ENCODE measurements at regions not wholly inside any gene's neighbourhood (a gene's known extent, or its start where the extent isn't known, plus 50 kb on each side); places are given as distances from the start of the nearest gene placed in this dataset.
A peak's percentile ranks its signal among the peaks of the same experiment; 100 is the strongest.

GRCh38 chr18:33951031-33951430, 273.7 kb downstream of the NOL4 start:
- DNase-seq, result no peak

- DNase-seq, result no peak
Observed at GRCh38 chr18:33946336-33946735, 278.4 kb downstream of the NOL4 start.

GRCh38 chr18:33944493-33944892, 280.2 kb downstream of the NOL4 start:
- DNase-seq, result no peak

- DNase-seq, result no peak
Observed at GRCh38 chr18:33937270-33937816, 287.4 kb downstream of the NOL4 start.

GRCh38 chr18:33934258-33934657, 290.5 kb downstream of the NOL4 start:
- no peak for DNase-seq

- no peak for DNase-seq
Observed at GRCh38 chr18:33928231-33928630, 296.5 kb downstream of the NOL4 start.

- DNase-seq, result peak; percentile 72
Observed at GRCh38 chr18:33924576-33924975, 300.1 kb downstream of the NOL4 start.

GRCh38 chr18:33923980-33924379, 300.7 kb downstream of the NOL4 start:
- peak; percentile 95 for DNase-seq

GRCh38 chr18:33918571-33918970, 306.1 kb downstream of the NOL4 start:
- DNase-seq, result no peak

GRCh38 chr18:33916200-33916599, 308.5 kb downstream of the NOL4 start:
- peak; percentile 22 for DNase-seq

GRCh38 chr18:33914399-33914798, 310.3 kb downstream of the NOL4 start:
- DNase-seq, result no peak

GRCh38 chr18:33906046-33906445, 318.7 kb downstream of the NOL4 start:
- no peak for DNase-seq

GRCh38 chr18:33901894-33902512, 322.7 kb downstream of the NOL4 start:
- peak; percentile 15 for DNase-seq

GRCh38 chr18:33900638-33901037, 322.6 kb downstream of the ASXL3 start:
- DNase-seq, result no peak

- DNase-seq, result no peak
Observed at GRCh38 chr18:33898427-33898826, 320.4 kb downstream of the ASXL3 start.

- no peak for DNase-seq
Observed at GRCh38 chr18:33878213-33878612, 300.2 kb downstream of the ASXL3 start.

GRCh38 chr18:33875029-33875565, 297.1 kb downstream of the ASXL3 start:
- no peak for DNase-seq

GRCh38 chr18:33873112-33873511, 295.1 kb downstream of the ASXL3 start:
- DNase-seq, result peak; percentile 40

GRCh38 chr18:33871363-33872025, 293.5 kb downstream of the ASXL3 start:
- DNase-seq, result no peak

- no peak for DNase-seq
Observed at GRCh38 chr18:33870059-33870458, 292.0 kb downstream of the ASXL3 start.

GRCh38 chr18:33866386-33866785, 288.4 kb downstream of the ASXL3 start:
- DNase-seq, result no peak

GRCh38 chr18:33863912-33864311, 285.9 kb downstream of the ASXL3 start:
- DNase-seq, result no peak

- no peak for DNase-seq
Observed at GRCh38 chr18:33854827-33855139, 276.8 kb downstream of the ASXL3 start.

- no peak for DNase-seq
Observed at GRCh38 chr18:33854086-33854826, 276.2 kb downstream of the ASXL3 start.
